GM12865 (cell line): ENCODE measurements at regions not wholly inside any gene's neighbourhood (a gene's known extent, or its start where the extent isn't known, plus 50 kb on each side); places are given as distances from the start of the nearest gene placed in this dataset.

Experiments used
- DNase-seq: peaks from one replicate; pipeline ENCODE4 v3.0.0; 2010; ENCODE audit warnings: low read depth
- H3K4me3 ChIP-seq: 2 replicates; pipeline ENCODE4 v1.5.1; 2011; ENCODE audit warnings: mild to moderate bottlenecking, low read depth, low read length, control low read depth
- CTCF ChIP-seq: IDR thresholded peaks from 2 replicates; pipeline ENCODE4 v1.5.1; 2011; ENCODE audit warnings: low read length, control low read depth, low read depth, inconsistent platforms; ENCODE audit not compliant: insufficient read depth; ENCODE audit errors: missing control alignments

- DNase-seq, result no peak
- no peak overlapping the region for H3K4me3 ChIP-seq
- TF ChIP-seq CTCF, result no peak
These were observed 116.1 kb downstream of the PCDH7 start for GRCh38 chr4:30836231-30836630.

- TF ChIP-seq CTCF, result no peak
- H3K4me3 ChIP-seq, result no peak overlapping the region
- no peak for DNase-seq
These were observed 117.0 kb downstream of the PCDH7 start for GRCh38 chr4:30837131-30837539.

GRCh38 chr4:30837861-30838260 is 117.7 kb downstream of the PCDH7 start:
- TF ChIP-seq CTCF, result no peak
- DNase-seq, result no peak

GRCh38 chr4:30838331-30838730 is 118.2 kb downstream of the PCDH7 start:
- no peak overlapping the region for H3K4me3 ChIP-seq
- DNase-seq, result no peak
- no peak for TF ChIP-seq CTCF

More at GRCh38 chr4:30837861-30838260, 117.7 kb downstream of the PCDH7 start:
- H3K4me3 ChIP-seq, result no peak overlapping the region

- H3K4me3 ChIP-seq, result no peak overlapping the region
- no peak for TF ChIP-seq CTCF
- no peak for DNase-seq
These were observed 119.7 kb downstream of the PCDH7 start for GRCh38 chr4:30839583-30840520.

- H3K4me3 ChIP-seq, result no peak overlapping the region
- TF ChIP-seq CTCF, result no peak
- DNase-seq, result no peak
These were observed 120.4 kb downstream of the PCDH7 start for GRCh38 chr4:30840571-30840970.
